Sigmoid colon (tissue), 6 donors: ENCODE measurements at regions not wholly inside any gene's neighbourhood (a gene's known extent, or its start where the extent isn't known, plus 50 kb on each side); places are given as distances from the start of the nearest gene placed in this dataset.

ENCODE experiments used
- DNase-seq: peaks from one replicate; pipeline ENCODE4 v3.0.0-alpha.2; 2019
- H3K27ac ChIP-seq, 4 donors: fragments of 200-600 bp; sonication (generic); one replicate each; pipeline ENCODE4 v1.5.1; 2016 to 2019; ENCODE audit warnings: mild to moderate bottlenecking in 1 of 4
- H3K27me3 ChIP-seq, 3 donors: fragments of 200-600 bp; sonication (generic); one replicate each; pipeline ENCODE4 v1.5.1; 2019; ENCODE audit warnings: mild to moderate bottlenecking in 1 of 3
- H3K36me3 ChIP-seq, 4 donors: fragments of 200-600 bp; sonication (generic); one replicate each; pipeline ENCODE4 v1.5.1; 2016 to 2019
- H3K4me1 ChIP-seq, 4 donors: fragments of 200-600 bp; sonication (generic); one replicate each; pipeline ENCODE4 v1.5.1; 2017 to 2019
- H3K4me3 ChIP-seq, 4 donors: fragments of 200-600 bp; sonication (generic); one replicate each; pipeline ENCODE4 v1.5.1; 2017 to 2019; ENCODE audit warnings: mild to moderate bottlenecking in 2 of 4, moderate library complexity in 1 of 4
- H3K9me3 ChIP-seq, 4 donors: fragments of 200-600 bp in 3 of 4; sonication (generic) in 3 of 4; one replicate each; pipeline versions ENCODE4 v1.5.1 to v1.6.1; 2013 to 2019
- EP300 ChIP-seq, 4 donors: sonication (generic); formaldehyde crosslinking; IDR thresholded peaks; one replicate each; pipeline ENCODE4 v1.6.1; 2017; ENCODE audit warnings: antibody characterized with exemption in 4 of 4
- POLR2A ChIP-seq, 2 donors: fragments of 450-650 bp; IDR thresholded peaks; one replicate each; pipeline ENCODE4 v1.6.1; 2016; ENCODE audit warnings: antibody characterized with exemption in 2 of 2, mild to moderate bottlenecking in 2 of 2, moderate library complexity in 2 of 2
- POLR2AphosphoS5 ChIP-seq, 4 donors: sonication (generic); formaldehyde crosslinking; IDR thresholded peaks; one replicate each; pipeline ENCODE4 v1.6.1; 2017; ENCODE audit warnings: antibody characterized with exemption in 4 of 4
- WGBS, 2 donors: extraction: QIAGEN DNeasy Blood & Tissue Kit; methylation state at CpG; one replicate each; pipeline ENCODE4 v1.1.7; 2013; 5-methylcytosine and 5-hydroxymethylcytosine counted together
- intact Hi-C: fragments of 100-400 bp; cut with DNase I; formaldehyde crosslinking; loops from one replicate; pipeline ENCODE4 v1.15.1; 2023
- TF ChIP-seq, protein P1 (sequence below), 4 experiments: fragments of 450-650 bp in 3 of 4; fragments of 200-600 bp in 1 of 4; IDR thresholded peaks; one replicate each; pipeline ENCODE4 v1.5.1; 2016 to 2019; ENCODE audit warnings: antibody characterized with exemption in 4 of 4, mild to moderate bottlenecking in 3 of 4, moderate library complexity in 2 of 4
- donor health status: healthy with polysubstance abuse.
- donor health status: healthy.

DNA sequence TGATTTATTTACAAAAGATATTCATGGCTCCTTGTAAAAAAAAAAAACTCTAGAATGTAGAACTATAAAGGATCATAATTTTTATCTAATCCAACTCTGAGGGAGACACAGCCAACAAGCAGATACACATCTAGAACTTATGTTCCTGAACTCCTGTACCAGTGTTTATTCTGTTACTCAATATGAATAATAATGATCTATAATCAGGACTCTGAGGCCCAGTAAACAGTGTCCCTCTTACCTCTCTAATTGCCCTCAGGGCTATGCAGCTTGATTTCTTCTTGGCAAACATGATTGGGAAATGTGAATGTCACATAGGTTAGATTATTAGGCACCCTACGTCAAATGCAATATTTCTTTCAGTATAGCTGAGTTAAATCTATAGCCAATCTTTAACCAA is 391.6 kb upstream of the RPS23 start:
- intact Hi-C loops: no loop called here

DNA sequence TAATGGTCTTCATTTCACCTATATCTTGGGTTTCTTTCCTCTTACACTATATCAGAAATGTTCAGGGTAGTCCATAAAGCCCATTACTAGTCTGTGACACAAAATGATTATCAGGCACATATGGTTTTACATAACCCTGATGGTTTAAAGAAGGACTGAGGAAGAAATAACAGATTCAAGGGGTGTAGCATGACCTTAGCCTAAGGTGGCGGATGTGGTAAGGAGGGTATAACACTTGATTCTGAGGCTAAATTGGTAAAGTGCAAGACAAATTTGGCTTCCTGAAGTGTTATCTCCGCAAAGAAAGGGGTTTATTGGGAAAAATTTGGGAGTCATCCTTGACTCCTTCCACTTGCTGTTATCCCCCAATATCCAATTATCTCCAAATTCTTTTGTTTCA is 388.2 kb upstream of the RPS23 start:
- TF ChIP-seq, protein P1, sequence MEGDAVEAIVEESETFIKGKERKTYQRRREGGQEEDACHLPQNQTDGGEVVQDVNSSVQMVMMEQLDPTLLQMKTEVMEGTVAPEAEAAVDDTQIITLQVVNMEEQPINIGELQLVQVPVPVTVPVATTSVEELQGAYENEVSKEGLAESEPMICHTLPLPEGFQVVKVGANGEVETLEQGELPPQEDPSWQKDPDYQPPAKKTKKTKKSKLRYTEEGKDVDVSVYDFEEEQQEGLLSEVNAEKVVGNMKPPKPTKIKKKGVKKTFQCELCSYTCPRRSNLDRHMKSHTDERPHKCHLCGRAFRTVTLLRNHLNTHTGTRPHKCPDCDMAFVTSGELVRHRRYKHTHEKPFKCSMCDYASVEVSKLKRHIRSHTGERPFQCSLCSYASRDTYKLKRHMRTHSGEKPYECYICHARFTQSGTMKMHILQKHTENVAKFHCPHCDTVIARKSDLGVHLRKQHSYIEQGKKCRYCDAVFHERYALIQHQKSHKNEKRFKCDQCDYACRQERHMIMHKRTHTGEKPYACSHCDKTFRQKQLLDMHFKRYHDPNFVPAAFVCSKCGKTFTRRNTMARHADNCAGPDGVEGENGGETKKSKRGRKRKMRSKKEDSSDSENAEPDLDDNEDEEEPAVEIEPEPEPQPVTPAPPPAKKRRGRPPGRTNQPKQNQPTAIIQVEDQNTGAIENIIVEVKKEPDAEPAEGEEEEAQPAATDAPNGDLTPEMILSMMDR (IDR thresholded peaks at IDR 0.05): no peak
- TF ChIP-seq POLR2AphosphoS5 (IDR thresholded peaks at IDR 0.05): no peak
- no peak for TF ChIP-seq EP300 (IDR thresholded peaks at IDR 0.05)
- TF ChIP-seq POLR2A (IDR thresholded peaks at IDR 0.05): no peak
- WGBS, 2 donors: 96 to 98% methylated on average over 2 of the region's 2 CpGs

More for the DNA sequence above, 391.6 kb upstream of the RPS23 start:
- no peak overlapping the region for H3K4me3 ChIP-seq
- H3K27ac ChIP-seq: no peak overlapping the region
- H3K27me3 ChIP-seq: no peaks in the 10 kb centered on the region
- WGBS, 2 donors: 96 to 97% methylated on average over 1 of the region's 1 CpG
- TF ChIP-seq POLR2A (IDR thresholded peaks at IDR 0.05) (no peak), EP300 (IDR thresholded peaks at IDR 0.05) (no peak), POLR2AphosphoS5 (IDR thresholded peaks at IDR 0.05) (no peak)
- TF ChIP-seq, protein P1 (IDR thresholded peaks at IDR 0.05): no peak
- H3K4me1 ChIP-seq: no peaks in the 10 kb centered on the region
- DNase-seq: no peak
- no peaks in the 10 kb centered on the region for H3K36me3 ChIP-seq
- no peaks in the 10 kb centered on the region for H3K9me3 ChIP-seq

DNA sequence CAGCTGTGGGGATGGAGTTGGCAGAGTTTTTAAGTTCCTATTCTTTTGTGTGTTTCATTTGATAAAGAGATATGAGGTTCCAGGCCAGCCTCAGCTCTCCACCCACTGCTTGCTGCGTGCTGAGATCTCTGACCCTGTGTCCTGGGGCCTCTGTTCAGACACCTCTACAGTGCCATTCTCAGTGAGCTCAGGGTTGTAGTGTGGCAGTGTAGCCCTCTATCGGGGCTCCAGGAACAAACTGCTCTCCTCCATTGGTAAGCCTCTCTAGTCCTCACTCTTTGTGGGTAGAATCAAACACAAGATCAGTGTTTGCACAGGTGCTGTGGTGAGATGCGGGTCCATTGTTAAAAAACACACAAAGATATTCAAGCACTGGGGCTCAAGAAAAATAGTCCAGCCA is 386.6 kb upstream of the RPS23 start:
- Histone ChIP-seq H3K9me3 (no peaks in the 10 kb centered on the region), H3K27ac (no peak overlapping the region), H3K4me1 (no peaks in the 10 kb centered on the region), H3K27me3 (no peaks in the 10 kb centered on the region), H3K4me3 (no peak overlapping the region), H3K36me3 (no peaks in the 10 kb centered on the region)
- 72 to 75% methylated on average over 3 of the region's 3 CpGs for WGBS, 2 donors
- DNase-seq: no peak
- no peak for TF ChIP-seq POLR2A (IDR thresholded peaks at IDR 0.05)
- TF ChIP-seq, protein P1 (IDR thresholded peaks at IDR 0.05): no peak
- TF ChIP-seq POLR2AphosphoS5 (IDR thresholded peaks at IDR 0.05): no peak
- intact Hi-C loops: no loop called here

More for the DNA sequence above, 388.2 kb upstream of the RPS23 start:
- H3K36me3 ChIP-seq: no peaks in the 10 kb centered on the region
- no peak for DNase-seq
- no peaks in the 10 kb centered on the region for H3K4me1 ChIP-seq
- H3K27ac ChIP-seq: no peak overlapping the region
- no peaks in the 10 kb centered on the region for H3K9me3 ChIP-seq
- intact Hi-C loops: no loop called here
- H3K27me3 ChIP-seq: no peaks in the 10 kb centered on the region
- no peak overlapping the region for H3K4me3 ChIP-seq

- intact Hi-C loops: no loop called here
- TF ChIP-seq POLR2A (IDR thresholded peaks at IDR 0.05) (no peak), EP300 (IDR thresholded peaks at IDR 0.05) (no peak), POLR2AphosphoS5 (IDR thresholded peaks at IDR 0.05) (no peak)
- TF ChIP-seq, protein P1 (IDR thresholded peaks at IDR 0.05): no peak
- no peaks in the 10 kb centered on the region for H3K9me3 ChIP-seq
- H3K27ac ChIP-seq: no peak overlapping the region
- H3K4me3 ChIP-seq: no peak overlapping the region
- DNase-seq: no peak
- H3K27me3 ChIP-seq: no peaks in the 10 kb centered on the region
- no peaks in the 10 kb centered on the region for H3K36me3 ChIP-seq
- no peaks in the 10 kb centered on the region for H3K4me1 ChIP-seq
- 67 to 92% methylated on average over 4 of the region's 4 CpGs for WGBS, 2 donors
Measured at GRCh38 chr5:82663225-82663624, 385.1 kb upstream of the RPS23 start.

- TF ChIP-seq, protein P1 (IDR thresholded peaks at IDR 0.05): no peak
- no peak for TF ChIP-seq POLR2AphosphoS5 (IDR thresholded peaks at IDR 0.05)
- no peak for TF ChIP-seq EP300 (IDR thresholded peaks at IDR 0.05)
- TF ChIP-seq POLR2A (IDR thresholded peaks at IDR 0.05): no peak
- WGBS, 2 donors: 62 to 65% methylated on average over 1 of the region's 1 CpG
- no peaks in the 10 kb centered on the region for H3K9me3 ChIP-seq
- no peaks in the 10 kb centered on the region for H3K4me1 ChIP-seq
- H3K4me3 ChIP-seq: no peak overlapping the region
- no peak overlapping the region for H3K27ac ChIP-seq
- no peaks in the 10 kb centered on the region for H3K27me3 ChIP-seq
- intact Hi-C loops: no loop called here
- no peak for DNase-seq
- no peaks in the 10 kb centered on the region for H3K36me3 ChIP-seq
Measured at GRCh38 chr5:82662340-82662739, 384.2 kb upstream of the RPS23 start.
